ENCODE measurements at regions not wholly inside any gene's neighbourhood (a gene's known extent, or its start where the extent isn't known, plus 50 kb on each side); places are given as distances from the start of the nearest gene placed in this dataset.

GRCh38 chr2:84187258-84187657 is 271.8 kb downstream of the SUCLG1 start:
- TF ChIP-seq, protein P1, sequence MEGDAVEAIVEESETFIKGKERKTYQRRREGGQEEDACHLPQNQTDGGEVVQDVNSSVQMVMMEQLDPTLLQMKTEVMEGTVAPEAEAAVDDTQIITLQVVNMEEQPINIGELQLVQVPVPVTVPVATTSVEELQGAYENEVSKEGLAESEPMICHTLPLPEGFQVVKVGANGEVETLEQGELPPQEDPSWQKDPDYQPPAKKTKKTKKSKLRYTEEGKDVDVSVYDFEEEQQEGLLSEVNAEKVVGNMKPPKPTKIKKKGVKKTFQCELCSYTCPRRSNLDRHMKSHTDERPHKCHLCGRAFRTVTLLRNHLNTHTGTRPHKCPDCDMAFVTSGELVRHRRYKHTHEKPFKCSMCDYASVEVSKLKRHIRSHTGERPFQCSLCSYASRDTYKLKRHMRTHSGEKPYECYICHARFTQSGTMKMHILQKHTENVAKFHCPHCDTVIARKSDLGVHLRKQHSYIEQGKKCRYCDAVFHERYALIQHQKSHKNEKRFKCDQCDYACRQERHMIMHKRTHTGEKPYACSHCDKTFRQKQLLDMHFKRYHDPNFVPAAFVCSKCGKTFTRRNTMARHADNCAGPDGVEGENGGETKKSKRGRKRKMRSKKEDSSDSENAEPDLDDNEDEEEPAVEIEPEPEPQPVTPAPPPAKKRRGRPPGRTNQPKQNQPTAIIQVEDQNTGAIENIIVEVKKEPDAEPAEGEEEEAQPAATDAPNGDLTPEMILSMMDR (IDR thresholded peaks at IDR 0.05; ENCODE audit: control insufficient read depth, extremely low read depth, insufficient read depth): no peak
- H3K4me3 ChIP-seq (ENCODE audit: low read depth, low read length): no peak overlapping the region
- DNase-seq (ENCODE audit: low read depth): no peak

- TF ChIP-seq, protein P1 (IDR thresholded peaks at IDR 0.05; ENCODE audit: control insufficient read depth, extremely low read depth, insufficient read depth): no peak
- no peak for DNase-seq (ENCODE audit: low read depth)
- no peak overlapping the region for H3K4me3 ChIP-seq (ENCODE audit: low read depth, low read length)
These were observed 277.2 kb downstream of the SUCLG1 start for GRCh38 chr2:84181927-84182326.

DNA sequence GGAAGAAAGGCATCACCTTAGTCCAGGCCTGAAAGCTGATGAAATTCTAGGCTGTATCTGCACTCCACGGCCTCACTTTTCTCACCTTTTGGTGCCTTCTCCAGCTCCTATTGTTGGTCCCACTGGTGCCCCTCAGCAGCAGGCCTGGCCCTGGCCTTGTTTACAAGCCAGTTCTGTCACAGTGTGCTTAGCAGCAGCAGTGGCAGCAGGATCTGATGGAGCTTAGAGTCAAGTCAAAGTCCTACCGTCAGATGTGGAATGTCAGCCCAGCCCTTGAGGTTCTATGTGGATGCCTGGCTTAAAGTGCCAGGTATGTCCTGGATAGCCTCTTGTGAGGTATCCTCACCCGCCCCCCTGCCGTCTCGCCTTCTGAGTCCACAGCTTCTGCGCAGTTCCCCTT is 281.3 kb downstream of the SUCLG1 start:
- TF ChIP-seq, protein P1 (IDR thresholded peaks at IDR 0.05; ENCODE audit: control insufficient read depth, extremely low read depth, insufficient read depth): no peak
- H3K4me3 ChIP-seq (ENCODE audit: low read depth, low read length): no peak overlapping the region
- no peak for DNase-seq (ENCODE audit: low read depth)

DNA sequence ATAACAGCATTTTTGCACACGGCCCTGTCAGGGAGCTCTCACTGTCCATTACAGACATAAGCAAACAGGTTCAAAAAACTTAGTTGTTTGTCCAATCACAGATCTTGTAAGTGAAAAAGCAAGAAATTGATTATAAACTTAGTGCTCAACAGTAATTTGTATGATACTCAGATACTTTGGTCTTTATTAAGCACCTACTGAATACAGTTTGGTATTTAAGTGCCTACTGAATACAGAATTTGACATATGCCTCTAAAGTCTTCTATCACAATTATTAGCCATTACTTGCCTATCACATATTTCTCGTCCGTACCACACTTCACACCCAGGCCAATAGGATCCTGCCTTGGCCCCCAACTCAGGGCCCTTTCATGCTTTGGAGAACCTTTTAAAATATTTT is 283.1 kb downstream of the SUCLG1 start:
- no peak overlapping the region for H3K4me3 ChIP-seq (ENCODE audit: low read depth, low read length)
- no peak for DNase-seq (ENCODE audit: low read depth)
- TF ChIP-seq, protein P1 (IDR thresholded peaks at IDR 0.05; ENCODE audit: control insufficient read depth, extremely low read depth, insufficient read depth): no peak

DNA sequence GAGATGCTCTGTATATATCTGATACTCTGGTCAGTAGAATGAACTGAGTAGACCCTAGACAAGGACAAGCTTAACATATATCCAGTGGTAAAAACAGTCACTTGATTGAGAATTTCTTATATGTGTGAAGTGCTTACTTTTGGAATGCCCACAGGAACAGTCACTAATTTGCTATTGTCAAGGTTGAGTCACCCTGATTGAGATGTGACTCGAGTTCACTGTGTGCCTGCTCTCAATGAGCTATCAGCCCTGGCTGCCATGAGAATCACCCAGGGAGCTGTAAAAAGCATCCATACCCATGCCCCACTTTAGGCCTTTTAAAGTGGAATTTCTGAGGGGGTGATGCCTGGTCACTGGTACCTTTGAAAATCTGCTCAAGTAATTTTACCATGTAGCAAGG is 283.7 kb downstream of the SUCLG1 start:
- DNase-seq (ENCODE audit: low read depth): no peak
- no peak overlapping the region for H3K4me3 ChIP-seq (ENCODE audit: low read depth, low read length)
- TF ChIP-seq, protein P1 (IDR thresholded peaks at IDR 0.05; ENCODE audit: control insufficient read depth, extremely low read depth, insufficient read depth): no peak

GRCh38 chr2:84173041-84173440 is 286.0 kb downstream of the SUCLG1 start:
- TF ChIP-seq, protein P1 (IDR thresholded peaks at IDR 0.05; ENCODE audit: control insufficient read depth, extremely low read depth, insufficient read depth): no peak

GRCh38 chr2:84170979-84171378 is 288.1 kb downstream of the SUCLG1 start:
- DNase-seq (ENCODE audit: low read depth): no peak
- H3K4me3 ChIP-seq (ENCODE audit: low read depth, low read length): no peak overlapping the region
- TF ChIP-seq, protein P1 (IDR thresholded peaks at IDR 0.05; ENCODE audit: control insufficient read depth, extremely low read depth, insufficient read depth): no peak

More at GRCh38 chr2:84173041-84173440, 286.0 kb downstream of the SUCLG1 start:
- no peak for DNase-seq (ENCODE audit: low read depth)
- no peak overlapping the region for H3K4me3 ChIP-seq (ENCODE audit: low read depth, low read length)
